ENCODE measurements at regions not wholly inside any gene's neighbourhood (a gene's known extent, or its start where the extent isn't known, plus 50 kb on each side); places are given as distances from the start of the nearest gene placed in this dataset.

- TF ChIP-seq CTCF (conservative IDR thresholded peaks at IDR 0.05; ENCODE audit: control insufficient read depth, insufficient read depth, low read depth, low read length): no peak
- DNase-seq (ENCODE audit: low read depth): no peak
- no peak overlapping the region for H3K4me3 ChIP-seq (ENCODE audit: control insufficient read depth, low read depth, low read length)
Observed at GRCh38 chr3:4019501-4019900, 220.3 kb downstream of the LRRN1 start.

- no peak for TF ChIP-seq CTCF (conservative IDR thresholded peaks at IDR 0.05; ENCODE audit: control insufficient read depth, insufficient read depth, low read depth, low read length)
- H3K4me3 ChIP-seq (ENCODE audit: control insufficient read depth, low read depth, low read length): no peak overlapping the region
- no peak for DNase-seq (ENCODE audit: low read depth)
Observed at GRCh38 chr3:4021162-4021561, 221.9 kb downstream of the LRRN1 start.

- no peak for DNase-seq (ENCODE audit: low read depth)
- H3K4me3 ChIP-seq (ENCODE audit: control insufficient read depth, low read depth, low read length): no peak overlapping the region
- TF ChIP-seq CTCF (conservative IDR thresholded peaks at IDR 0.05; ENCODE audit: control insufficient read depth, insufficient read depth, low read depth, low read length): no peak
Observed at GRCh38 chr3:4029135-4029534, 229.9 kb downstream of the LRRN1 start.

- no peak for TF ChIP-seq CTCF (conservative IDR thresholded peaks at IDR 0.05; ENCODE audit: control insufficient read depth, insufficient read depth, low read depth, low read length)
- DNase-seq (ENCODE audit: low read depth): no peak
- no peak overlapping the region for H3K4me3 ChIP-seq (ENCODE audit: control insufficient read depth, low read depth, low read length)
Observed at GRCh38 chr3:4030624-4031023, 231.4 kb downstream of the LRRN1 start.

GRCh38 chr3:4033296-4033695, 234.1 kb downstream of the LRRN1 start:
- H3K4me3 ChIP-seq (ENCODE audit: control insufficient read depth, low read depth, low read length): no peak overlapping the region
- no peak for TF ChIP-seq CTCF (conservative IDR thresholded peaks at IDR 0.05; ENCODE audit: control insufficient read depth, insufficient read depth, low read depth, low read length)
- DNase-seq (ENCODE audit: low read depth): no peak

- no peak overlapping the region for H3K4me3 ChIP-seq (ENCODE audit: control insufficient read depth, low read depth, low read length)
- no peak for DNase-seq (ENCODE audit: low read depth)
Observed at GRCh38 chr3:4036046-4036445, 236.8 kb downstream of the LRRN1 start.

More at GRCh38 chr3:4036046-4036445, 236.8 kb downstream of the LRRN1 start:
- no peak for TF ChIP-seq CTCF (conservative IDR thresholded peaks at IDR 0.05; ENCODE audit: control insufficient read depth, insufficient read depth, low read depth, low read length)

Data from fibroblast of mammary gland (primary cell).